OCI-LY3 (cell line): ENCODE measurements at regions not wholly inside any gene's neighbourhood (a gene's known extent, or its start where the extent isn't known, plus 50 kb on each side); places are given as distances from the start of the nearest gene placed in this dataset.

Source experiments
- CTCF ChIP-seq: fragments of 200-600, 300-600 bp; sonication (generic); IDR thresholded peaks from 2 replicates; pipeline ENCODE4 v1.5.1; 2014; ENCODE audit warnings: antibody characterized with exemption, low read length, low read depth
- EZH2phosphoT487 ChIP-seq: fragments of 200-600 bp; shearing (Covaris generic); IDR thresholded peaks from 2 replicates; pipeline ENCODE4 v1.6.1; 2018; ENCODE audit warnings: antibody characterized with exemption, mixed run types, low read depth

- TF ChIP-seq CTCF (no peak), EZH2phosphoT487 (no peak)
Observed at GRCh38 chr14:98840091-98840490, 431.9 kb downstream of the BCL11B start.
